ENCODE measurements at regions not wholly inside any gene's neighbourhood (a gene's known extent, or its start where the extent isn't known, plus 50 kb on each side); places are given as distances from the start of the nearest gene placed in this dataset.

GRCh38 chr7:64613653-64614052 lies 50.8 kb upstream of the ZNF680 start:
- Histone ChIP-seq H3K36me3 (ENCODE audit: control insufficient read depth, insufficient read depth, low read length) (no peaks in the 10 kb centered on the region), H3K4me3 (ENCODE audit: insufficient read depth, low read depth, low read length) (no peak overlapping the region), H3K14ac (replicated peaks; ENCODE audit: low read depth, low read length) (no peak overlapping the region), H2BK120ac (ENCODE audit: low read depth, low read length) (no peak overlapping the region), H3K9me1 (ENCODE audit: insufficient read depth, low read length) (no peaks in the 10 kb centered on the region), H2BK20ac (ENCODE audit: low read depth, low read length) (no peak overlapping the region), H3K4ac (ENCODE audit: low read depth, low read length) (no peak overlapping the region), H4K8ac (ENCODE audit: low read depth in 2 of 2, low read length in 2 of 2) (no peak overlapping the region), H4K20me1 (ENCODE audit: insufficient read depth, low read length) (no peaks in the 10 kb centered on the region), H2AK5ac (ENCODE audit: low read depth, low read length) (no peak overlapping the region), H3K9ac (ENCODE audit: low read depth, low read length) (no peak overlapping the region), H2AFZ (replicated peaks; ENCODE audit: low read length, poor library complexity) (no peak overlapping the region), H3K18ac (ENCODE audit: low read depth, low read length) (no peak overlapping the region), H3K27ac (ENCODE audit: insufficient read depth, low read length) (no peak overlapping the region), H3K4me1 (ENCODE audit: control insufficient read depth, insufficient read depth, low read length) (no peaks in the 10 kb centered on the region), H2BK15ac (ENCODE audit: low read depth, low read length) (no peak overlapping the region), H3K79me1 (ENCODE audit: low read depth in 1 of 2, low read length in 2 of 2) (no peaks in the 10 kb centered on the region), H4K91ac (ENCODE audit: insufficient read depth, low read depth, low read length) (no peak overlapping the region), H4K5ac (ENCODE audit: low read depth, low read length) (no peak overlapping the region), H2AK9ac (replicated peaks; ENCODE audit: low read depth, low read length, poor library complexity) (no peak overlapping the region), H3K27me3 (ENCODE audit: control insufficient read depth, insufficient read depth, low read length) (no peaks in the 10 kb centered on the region), H3K9me3 (ENCODE audit: control insufficient read depth, insufficient read depth, low read length) (peaks cover 6% of the 10 kb centered on the region), H3K23ac (ENCODE audit: low read depth, low read length) (no peak overlapping the region), H3K4me2 (ENCODE audit: low read depth, low read length) (no peak overlapping the region), H3K56ac (ENCODE audit: extremely low read depth, insufficient read depth, low read length) (no peak overlapping the region), H2BK5ac (ENCODE audit: low read depth, low read length, poor library complexity, severe bottlenecking) (no peak overlapping the region)
- no TSS peak for BruUV-seq (replicated peaks)
- DNase-seq (no peak), ATAC-seq (ENCODE audit: low read depth) (no peak)
- TF ChIP-seq POLR2A (IDR thresholded peaks at IDR 0.05; ENCODE audit: low read depth, low read length) = no peak
- TF ChIP-seq MXI1 (IDR thresholded peaks at IDR 0.05; ENCODE audit: borderline replicate concordance, low read depth, low read length) = no peak
- TF ChIP-seq USF2 (IDR thresholded peaks at IDR 0.05; ENCODE audit: low read depth, low read length) = no peak
- TF ChIP-seq RFX5 (IDR thresholded peaks at IDR 0.05; ENCODE audit: low read depth, low read length) = no peak
- no peak for TF ChIP-seq RCOR1 (IDR thresholded peaks at IDR 0.05; ENCODE audit: insufficient replicate concordance, low read length)
- TF ChIP-seq RAD21 (IDR thresholded peaks at IDR 0.05; ENCODE audit: low read length) = no peak
- TF ChIP-seq MAFK (IDR thresholded peaks at IDR 0.05; ENCODE audit: low read depth, low read length) = no peak
- TF ChIP-seq CTCF (conservative IDR thresholded peaks at IDR 0.05; ENCODE audit: low read depth, low read length) = no peak
- TF ChIP-seq CHD1 (IDR thresholded peaks at IDR 0.05; ENCODE audit: low read depth, low read length) = no peak
- dilution Hi-C loops (cut with HindIII; ENCODE audit: low sequenced_read_pairs, unreplicated experiment) (no loop called here), in situ Hi-C loops (cut with MboI; ENCODE audit: low sequenced_read_pairs) (no loop called here), intact Hi-C loops (cut with micrococcal nuclease) (no loop called here)
- POLR2A ChIA-PET (ENCODE audit: unreplicated experiment) = no interaction called here
- CTCF ChIA-PET = no interaction called here
- no CpG with 5 or more reads among the region's 1 CpG for WGBS, 2 experiments (ENCODE audit: extremely low coverage in 2 of 2, insufficient read length in 1 of 2)

All from IMR-90 (cell line).